Pancreas (tissue), 10 donors: ENCODE measurements at regions not wholly inside any gene's neighbourhood (a gene's known extent, or its start where the extent isn't known, plus 50 kb on each side); places are given as distances from the start of the nearest gene placed in this dataset.
"Not testable (repeated sequence)": the region's sequence is repeated elsewhere in the genome, so short reads cannot be mapped to it uniquely, and the experiment has no call there.

Source experiments
- ATAC-seq, 4 donors: fragments of 200-7000 bp; cut with Tn5 transposase; one replicate each; pipeline versions ENCODE4 v1.8.0 to v1.9.1; 2020; ENCODE audit warnings: mild to moderate bottlenecking in 4 of 4, moderate library complexity in 4 of 4
- DNase-seq, 6 donors: peaks; one replicate each; pipeline ENCODE4 v3.0.0-alpha.2; 2020
- FAIRE-seq: peaks from 2 replicates; lab custom pipeline; 2012; peaks lifted over from hg19 to GRCh38; lab: Jason Lieb, UNC
- H3K27ac ChIP-seq, 4 donors: fragments of 200-600 bp; sonication (generic); 1 replicate in 3 of 4; 2 replicates in 1 of 4; pipeline versions ENCODE4 v1.5.0 to v1.8.0; 2020
- H3K27me3 ChIP-seq, 4 donors: fragments of 200-600 bp; one replicate each; pipeline ENCODE4 v1.8.0; 2021
- H3K36me3 ChIP-seq, 3 donors: fragments of 200-600 bp; sonication (generic) in 1 of 3; one replicate each; pipeline versions ENCODE4 v1.5.0 to v1.8.0; 2020 to 2021
- H3K4me1 ChIP-seq, 3 donors: fragments of 200-600 bp; one replicate each; pipeline ENCODE4 v1.8.0; 2021
- H3K4me3 ChIP-seq, 4 donors: fragments of 200-600 bp; sonication (generic) in 2 of 4; one replicate each; pipeline versions ENCODE4 v1.5.0 to v1.8.0; 2020 to 2021
- H3K9me3 ChIP-seq, 4 donors: fragments of 200-600 bp; one replicate each; pipeline ENCODE4 v1.8.0; 2021
- CTCF ChIP-seq, 4 donors: fragments of 200-600 bp; sonication (generic) in 3 of 4; IDR thresholded peaks; one replicate each; pipeline versions ENCODE4 v1.5.0 to v1.8.0; 2021; ENCODE audit warnings: antibody characterized with exemption in 4 of 4
- WGBS, 2 donors: extraction: QIAGEN DNeasy Blood & Tissue Kit; methylation state at CpG; one replicate each; pipeline ENCODE4 v1.1.7; 2013; 5-methylcytosine and 5-hydroxymethylcytosine counted together
- intact Hi-C, 3 donors: fragments of 100-400 bp; cut with DNase I; formaldehyde crosslinking; loops; one replicate each; pipeline versions ENCODE4 v1.11.1 to v1.14.2; 2022
- donor health status: healthy with polysubstance abuse.
- donor health status: DM: no; HTN: no; CAD: no; lungs with moderate emphysema.
- donor health status: DM: no; HTN: no; CAD: no.
- donor health status: control.
- donor health status: control.
- donor health status: Bipolar disorder and iron deficiency.
- donor health status: DM: yes; HTN: yes; CAD: no.
- donor health status: DM: no; HTN: no; CAD: no.
- donor health status: DM: no; HTN: no; CAD: no.
- donor health status: DM: yes; HTN: yes; CAD: no.

GRCh38 chr3:154658000-154658399, 228.0 kb upstream of the GPR149 start:
- FAIRE-seq (no peak), ATAC-seq (no peak), DNase-seq (no peak)
- Histone ChIP-seq H3K4me1 (no peaks in the 10 kb centered on the region), H3K4me3 (no peak overlapping the region), H3K27me3 (no peaks in the 10 kb centered on the region), H3K36me3 (no peaks in the 10 kb centered on the region), H3K27ac (no peak overlapping the region), H3K9me3 (no peaks in the 10 kb centered on the region)
- intact Hi-C loops: no loop called here
- TF ChIP-seq CTCF (IDR thresholded peaks at IDR 0.05): no peak

- Histone ChIP-seq H3K27ac (no peak overlapping the region), H3K9me3 (no peaks in the 10 kb centered on the region), H3K4me1 (no peaks in the 10 kb centered on the region), H3K27me3 (no peaks in the 10 kb centered on the region), H3K4me3 (no peak overlapping the region), H3K36me3 (no peaks in the 10 kb centered on the region)
- 49 to 58% methylated on average over 4 of the region's 4 CpGs for WGBS, 2 donors
- ATAC-seq: no peak
- intact Hi-C loops: no loop called here
- FAIRE-seq: no peak
- DNase-seq: no peak
- no peak for TF ChIP-seq CTCF (IDR thresholded peaks at IDR 0.05)
These were observed 227.2 kb upstream of the GPR149 start for GRCh38 chr3:154657218-154657617.

- no peak for ATAC-seq
- 55 to 73% methylated on average over 3 of the region's 3 CpGs for WGBS, 2 donors
- no peak for TF ChIP-seq CTCF (IDR thresholded peaks at IDR 0.05)
- intact Hi-C loops: no loop called here
- no peaks in the 10 kb centered on the region for H3K36me3 ChIP-seq
- no peak for FAIRE-seq
- H3K27ac ChIP-seq: no peak overlapping the region
- no peak overlapping the region for H3K4me3 ChIP-seq
- H3K4me1 ChIP-seq: no peaks in the 10 kb centered on the region
- DNase-seq: no peak
- no peaks in the 10 kb centered on the region for H3K9me3 ChIP-seq
- no peaks in the 10 kb centered on the region for H3K27me3 ChIP-seq
These were observed 226.5 kb upstream of the GPR149 start for GRCh38 chr3:154656486-154656885.

GRCh38 chr3:154642145-154642544, 212.2 kb upstream of the GPR149 start:
- H3K27me3 ChIP-seq: no peaks in the 10 kb centered on the region
- no peak overlapping the region for H3K4me3 ChIP-seq
- no peaks in the 10 kb centered on the region for H3K4me1 ChIP-seq
- intact Hi-C loops: no loop called here
- no peaks in the 10 kb centered on the region for H3K36me3 ChIP-seq
- DNase-seq (no peak), ATAC-seq (no peak), FAIRE-seq (no peak)
- TF ChIP-seq CTCF (IDR thresholded peaks at IDR 0.05): no peak
- H3K27ac ChIP-seq: no peak overlapping the region
- no peaks in the 10 kb centered on the region for H3K9me3 ChIP-seq
- WGBS, 2 donors: 51 to 73% methylated on average over 2 of the region's 2 CpGs

GRCh38 chr3:154625756-154626155, 195.8 kb upstream of the GPR149 start:
- 51 to 61% methylated on average over 3 of the region's 3 CpGs for WGBS, 2 donors
- FAIRE-seq (no peak), ATAC-seq (no peak), DNase-seq (no peak)
- H3K4me3 ChIP-seq: no peak overlapping the region
- no peak for TF ChIP-seq CTCF (IDR thresholded peaks at IDR 0.05)
- H3K27ac ChIP-seq: no peak overlapping the region
- intact Hi-C loops: no loop called here
- H3K9me3 ChIP-seq: no peaks in the 10 kb centered on the region
- no peaks in the 10 kb centered on the region for H3K27me3 ChIP-seq
- no peaks in the 10 kb centered on the region for H3K4me1 ChIP-seq
- H3K36me3 ChIP-seq: no peaks in the 10 kb centered on the region

- ATAC-seq, intact Hi-C loops, H3K27me3 ChIP-seq, H3K4me3 ChIP-seq, H3K27ac ChIP-seq, H3K9me3 ChIP-seq, H3K4me1 ChIP-seq, FAIRE-seq, H3K36me3 ChIP-seq: not testable (repeated sequence)
- 68 to 80% methylated on average over 10 of the region's 10 CpGs for WGBS, 2 donors
- DNase-seq: peak in 1 of 6 donors; percentile 29
These were observed 189.6 kb upstream of the GPR149 start for GRCh38 chr3:154619621-154620020.
